Upper lobe of left lung (tissue), 4 donors: ENCODE measurements at regions not wholly inside any gene's neighbourhood (a gene's known extent, or its start where the extent isn't known, plus 50 kb on each side); places are given as distances from the start of the nearest gene placed in this dataset.

Experiments used
- EP300 ChIP-seq, 4 donors: sonication (generic); formaldehyde crosslinking; IDR thresholded peaks; one replicate each; pipeline ENCODE4 v1.5.1; 2017; ENCODE audit warnings: antibody characterized with exemption in 4 of 4, control low read depth in 2 of 4
- POLR2A ChIP-seq, 4 donors: fragments of 450-650 bp; IDR thresholded peaks; one replicate each; pipeline ENCODE4 v1.5.1; 2016 to 2017; ENCODE audit warnings: antibody characterized with exemption in 4 of 4, mild to moderate bottlenecking in 2 of 4
- POLR2AphosphoS5 ChIP-seq, 2 donors: sonication (generic); formaldehyde crosslinking; IDR thresholded peaks; one replicate each; pipeline ENCODE4 v1.5.1; 2017; ENCODE audit warnings: antibody characterized with exemption in 2 of 2
- TF ChIP-seq, protein P1 (sequence below), 6 experiments: fragments of 450-650 bp in 4 of 6; fragments of 200-600 bp in 2 of 6; sonication (generic) in 2 of 6; IDR thresholded peaks; one replicate each; pipeline ENCODE4 v1.5.1; 2016 to 2019; ENCODE audit warnings: antibody characterized with exemption in 6 of 6

DNA sequence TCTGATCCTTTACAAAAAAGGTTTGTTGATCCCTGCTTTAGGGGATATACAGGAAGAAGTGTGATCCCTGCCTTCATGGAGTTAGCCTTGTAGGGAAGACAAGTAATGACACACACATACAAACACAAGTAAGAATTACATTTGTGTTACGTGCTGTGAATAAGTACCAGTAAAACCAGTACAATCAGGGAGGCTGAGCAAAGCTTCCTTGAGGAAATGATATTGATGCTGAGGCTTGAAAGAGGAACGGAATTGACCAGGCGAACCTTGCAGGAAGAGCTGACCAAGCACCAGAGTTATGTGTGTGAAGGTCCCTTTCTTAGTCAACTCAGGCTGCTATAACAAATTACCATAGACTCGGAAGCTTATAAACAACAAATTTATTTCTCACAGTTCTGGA is 83.6 kb upstream of the CACUL1 start:
- TF ChIP-seq, protein P1, sequence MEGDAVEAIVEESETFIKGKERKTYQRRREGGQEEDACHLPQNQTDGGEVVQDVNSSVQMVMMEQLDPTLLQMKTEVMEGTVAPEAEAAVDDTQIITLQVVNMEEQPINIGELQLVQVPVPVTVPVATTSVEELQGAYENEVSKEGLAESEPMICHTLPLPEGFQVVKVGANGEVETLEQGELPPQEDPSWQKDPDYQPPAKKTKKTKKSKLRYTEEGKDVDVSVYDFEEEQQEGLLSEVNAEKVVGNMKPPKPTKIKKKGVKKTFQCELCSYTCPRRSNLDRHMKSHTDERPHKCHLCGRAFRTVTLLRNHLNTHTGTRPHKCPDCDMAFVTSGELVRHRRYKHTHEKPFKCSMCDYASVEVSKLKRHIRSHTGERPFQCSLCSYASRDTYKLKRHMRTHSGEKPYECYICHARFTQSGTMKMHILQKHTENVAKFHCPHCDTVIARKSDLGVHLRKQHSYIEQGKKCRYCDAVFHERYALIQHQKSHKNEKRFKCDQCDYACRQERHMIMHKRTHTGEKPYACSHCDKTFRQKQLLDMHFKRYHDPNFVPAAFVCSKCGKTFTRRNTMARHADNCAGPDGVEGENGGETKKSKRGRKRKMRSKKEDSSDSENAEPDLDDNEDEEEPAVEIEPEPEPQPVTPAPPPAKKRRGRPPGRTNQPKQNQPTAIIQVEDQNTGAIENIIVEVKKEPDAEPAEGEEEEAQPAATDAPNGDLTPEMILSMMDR (IDR thresholded peaks at IDR 0.05) = no peak
- TF ChIP-seq POLR2A (IDR thresholded peaks at IDR 0.05) (no peak), POLR2AphosphoS5 (IDR thresholded peaks at IDR 0.05) (no peak), EP300 (IDR thresholded peaks at IDR 0.05) (no peak)
